CD4-positive, alpha-beta memory T cell (primary cell): ENCODE measurements at regions not wholly inside any gene's neighbourhood (a gene's known extent, or its start where the extent isn't known, plus 50 kb on each side); places are given as distances from the start of the nearest gene placed in this dataset.

Source experiments
- CTCF ChIA-PET: fragments of 350-600 bp; sonication (Branson Sonifier 250); formaldehyde crosslinking; loops from one replicate; lab custom pipeline; 2021; ENCODE audit warnings: inconsistent platforms; ENCODE audit not compliant: partially characterized antibody; lab: Charles Lee
- POLR2A ChIA-PET: fragments of 350-600 bp; sonication (Branson Sonifier 250); formaldehyde crosslinking; loops from one replicate; lab custom pipeline; 2021; ENCODE audit not compliant: partially characterized antibody; lab: Charles Lee
- DNase-seq, 5 donors: peaks; one replicate each; pipeline versions ENCODE4 v3.0.0 to v3.0.0-alpha.2; 2020 to 2022; ENCODE audit warnings: mixed read lengths in 1 of 5
- H3K27ac ChIP-seq: one replicate; pipeline ENCODE4 v1.7.0; 2013; ENCODE audit warnings: low read depth, low read length
- H3K27me3 ChIP-seq: 2 replicates; pipeline ENCODE4 v1.7.0; 2013; ENCODE audit warnings: mild to moderate bottlenecking, low read length, moderate library complexity; ENCODE audit not compliant: insufficient read depth
- H3K36me3 ChIP-seq: 2 replicates; pipeline ENCODE4 v1.7.0; 2013; ENCODE audit warnings: mild to moderate bottlenecking, low read length, moderate library complexity; ENCODE audit not compliant: insufficient read depth
- H3K4me1 ChIP-seq: 2 replicates; pipeline ENCODE4 v1.7.0; 2013; ENCODE audit warnings: mild to moderate bottlenecking, low read length, moderate library complexity; ENCODE audit not compliant: insufficient read depth
- H3K4me3 ChIP-seq, 2 donors: one replicate each; pipeline ENCODE4 v1.7.0; 2013; ENCODE audit warnings: low read length in 2 of 2, mild to moderate bottlenecking in 1 of 2
- H3K9me3 ChIP-seq, 2 donors: one replicate each; pipeline ENCODE4 v1.7.0; 2013; ENCODE audit warnings: low read length in 2 of 2, control low read depth in 1 of 2; ENCODE audit not compliant: control insufficient read depth in 1 of 2
- H3K27ac Mint-ChIP-seq, 7 donors: one replicate each; pipeline ENCODE4 v1.8.0; 2020 to 2021; ENCODE audit warnings: mixed read lengths in 7 of 7, mild to moderate bottlenecking in 6 of 7, inconsistent platforms in 3 of 7, moderate library complexity in 3 of 7
- H3K27me3 Mint-ChIP-seq, 2 donors: one replicate each; pipeline ENCODE4 v1.8.0; 2020 to 2021; ENCODE audit warnings: mixed read lengths in 2 of 2
- H3K36me3 Mint-ChIP-seq, 2 donors: one replicate each; pipeline ENCODE4 v1.8.0; 2020 to 2021; ENCODE audit warnings: mixed read lengths in 2 of 2, inconsistent platforms in 1 of 2, mild to moderate bottlenecking in 1 of 2
- H3K4me1 Mint-ChIP-seq, 4 donors: one replicate each; pipeline ENCODE4 v1.8.0; 2020 to 2021; ENCODE audit warnings: mixed read lengths in 4 of 4, mild to moderate bottlenecking in 1 of 4
- H3K4me3 Mint-ChIP-seq, 8 donors: one replicate each; pipeline ENCODE4 v1.8.0; 2020 to 2021; ENCODE audit warnings: mixed read lengths in 8 of 8, mild to moderate bottlenecking in 7 of 8, moderate library complexity in 6 of 8, inconsistent platforms in 3 of 8
- H3K9me3 Mint-ChIP-seq, 8 donors: one replicate each; pipeline ENCODE4 v1.8.0; 2020 to 2021; ENCODE audit warnings: mixed read lengths in 8 of 8, mild to moderate bottlenecking in 5 of 8, inconsistent platforms in 3 of 8, moderate library complexity in 1 of 8
- intact Hi-C: fragments of 100-400 bp; cut with micrococcal nuclease; formaldehyde crosslinking; loops from one replicate; pipeline ENCODE4 v1.15.1; 2023

- Mint-ChIP-seq H3K4me1 (peaks cover 0 to 2% (median 0%) of the 10 kb centered on the region in 4 donors), H3K9me3 (peaks cover 0 to 9% (median 0%) of the 10 kb centered on the region in 8 donors), H3K27me3 (peaks cover 2% of the 10 kb centered on the region in 2 donors), H3K27ac (no peak overlapping the region), H3K36me3 (no peaks in the 10 kb centered on the region), H3K4me3 (no peak overlapping the region)
- CTCF ChIA-PET, result no interaction called here
- Histone ChIP-seq H3K36me3 (no peaks in the 10 kb centered on the region), H3K27ac (no peak overlapping the region), H3K27me3 (no peaks in the 10 kb centered on the region), H3K9me3 (no peaks in the 10 kb centered on the region), H3K4me3 (no peak overlapping the region), H3K4me1 (no peaks in the 10 kb centered on the region)
- POLR2A ChIA-PET, result no interaction called here
- intact Hi-C loops, result no loop called here
- DNase-seq, result no peak
Measured at GRCh38 chr11:103699216-103699615, 337.2 kb upstream of the DDI1 start.

GRCh38 chr11:103699656-103700055, 336.8 kb upstream of the DDI1 start:
- CTCF ChIA-PET, result no interaction called here
- no peaks in the 10 kb centered on the region for H3K9me3 ChIP-seq

DNA sequence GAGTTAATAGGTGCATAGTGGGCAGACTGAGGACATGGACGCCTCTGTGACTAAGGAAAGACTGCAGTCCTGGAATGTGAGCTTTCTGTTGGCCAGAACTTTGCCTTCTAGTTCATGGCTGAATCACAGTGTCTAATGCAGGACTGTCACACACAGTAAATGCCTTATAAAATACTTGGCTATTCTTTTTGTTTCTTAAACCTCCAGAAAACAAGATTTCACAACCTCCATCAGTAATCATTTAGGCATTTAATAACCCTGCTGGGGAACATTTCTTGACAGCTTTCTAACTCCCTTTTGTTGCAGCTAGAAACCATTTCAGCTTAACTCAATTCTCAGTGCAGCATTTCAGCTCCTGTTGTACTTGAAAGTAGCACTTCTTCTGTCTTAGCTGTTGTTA, 335.8 kb upstream of the DDI1 start:
- no peaks in the 10 kb centered on the region for H3K36me3 ChIP-seq
- H3K36me3 Mint-ChIP-seq, result no peaks in the 10 kb centered on the region
- DNase-seq, result no peak
- no peaks in the 10 kb centered on the region for H3K9me3 ChIP-seq
- POLR2A ChIA-PET, result no interaction called here
- H3K27ac Mint-ChIP-seq, result no peak overlapping the region
- H3K9me3 Mint-ChIP-seq, result peaks cover 0 to 9% (median 0%) of the 10 kb centered on the region in 8 donors
- no peak overlapping the region for H3K27ac ChIP-seq
- H3K27me3 ChIP-seq, result no peaks in the 10 kb centered on the region
- no peaks in the 10 kb centered on the region for H3K4me1 ChIP-seq
- no peak overlapping the region for H3K4me3 Mint-ChIP-seq
- H3K4me1 Mint-ChIP-seq, result peaks cover 0 to 2% (median 0%) of the 10 kb centered on the region in 4 donors
- CTCF ChIA-PET, result no interaction called here
- H3K27me3 Mint-ChIP-seq, result peaks cover 0 to 2% of the 10 kb centered on the region in 2 donors
- H3K4me3 ChIP-seq, result no peak overlapping the region
- intact Hi-C loops, result no loop called here

More at GRCh38 chr11:103699656-103700055, 336.8 kb upstream of the DDI1 start:
- Mint-ChIP-seq H3K9me3 (peaks cover 0 to 9% (median 0%) of the 10 kb centered on the region in 8 donors), H3K4me1 (peaks cover 0 to 2% (median 0%) of the 10 kb centered on the region in 4 donors), H3K36me3 (no peaks in the 10 kb centered on the region), H3K4me3 (no peak overlapping the region), H3K27ac (no peak overlapping the region), H3K27me3 (peaks cover 0 to 2% of the 10 kb centered on the region in 2 donors)
- Histone ChIP-seq H3K4me3 (no peak overlapping the region), H3K27me3 (no peaks in the 10 kb centered on the region), H3K4me1 (no peaks in the 10 kb centered on the region), H3K27ac (no peak overlapping the region), H3K36me3 (no peaks in the 10 kb centered on the region)
- POLR2A ChIA-PET, result no interaction called here
- DNase-seq, result no peak
- intact Hi-C loops, result no loop called here

- Mint-ChIP-seq H3K36me3 (no peaks in the 10 kb centered on the region), H3K9me3 (peaks cover 0 to 3% (median 0%) of the 10 kb centered on the region in 8 donors), H3K27me3 (peaks cover 0 to 2% of the 10 kb centered on the region in 2 donors), H3K4me3 (no peak overlapping the region), H3K27ac (no peak overlapping the region), H3K4me1 (peaks cover 0 to 2% (median 0%) of the 10 kb centered on the region in 4 donors)
- H3K27ac ChIP-seq, result no peak overlapping the region
- intact Hi-C loops, result no loop called here
- no peaks in the 10 kb centered on the region for H3K27me3 ChIP-seq
- H3K36me3 ChIP-seq, result no peaks in the 10 kb centered on the region
- no peak overlapping the region for H3K4me3 ChIP-seq
- no peaks in the 10 kb centered on the region for H3K4me1 ChIP-seq
- ChIA-PET CTCF (no interaction called here), POLR2A (no interaction called here)
- no peaks in the 10 kb centered on the region for H3K9me3 ChIP-seq
- no peak for DNase-seq
Measured at GRCh38 chr11:103703437-103703836, 333.0 kb upstream of the DDI1 start.

DNA sequence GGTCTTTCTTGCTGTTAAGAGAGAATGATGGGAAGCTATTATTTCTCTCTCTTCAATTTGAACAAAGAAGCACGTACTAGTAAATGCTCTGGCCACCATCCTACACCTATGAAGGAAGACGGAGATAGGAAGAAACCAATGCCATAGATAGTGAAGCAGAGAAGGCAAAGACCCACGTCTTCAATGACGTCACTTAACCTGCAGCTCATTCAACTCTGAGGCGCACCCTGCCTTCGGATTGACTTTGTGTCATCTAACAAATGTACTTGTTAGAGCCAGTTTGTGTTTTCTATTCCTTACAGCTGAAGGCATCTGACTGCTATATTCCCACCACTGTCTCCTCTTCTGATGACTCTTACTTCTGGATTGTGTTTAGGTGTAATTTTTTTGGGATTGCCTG, 332.5 kb upstream of the DDI1 start:
- no peaks in the 10 kb centered on the region for H3K36me3 ChIP-seq
- H3K27ac ChIP-seq, result no peak overlapping the region

DNA sequence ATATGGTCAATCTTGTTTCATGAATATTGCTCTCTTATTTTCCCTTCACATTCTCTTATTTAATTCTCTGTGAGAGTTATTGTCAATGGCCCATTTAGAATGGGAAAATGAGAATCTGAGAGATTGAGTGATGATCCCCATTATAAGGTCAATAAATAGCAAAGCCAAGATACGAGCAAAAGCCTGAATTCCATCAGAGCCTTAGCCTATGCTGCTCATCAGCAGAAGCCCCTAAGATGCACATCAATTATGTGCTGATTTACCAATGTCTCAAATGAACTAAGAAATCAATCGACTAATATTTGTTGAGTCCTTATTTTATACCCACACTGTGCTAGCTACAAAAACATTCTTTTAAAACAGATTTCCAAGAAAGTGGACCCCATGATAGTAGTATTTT, 330.8 kb upstream of the DDI1 start:
- H3K4me3 Mint-ChIP-seq, result no peak overlapping the region
- CTCF ChIA-PET, result interaction anchor here (0.6 kb wide), 1 partner anchor 441 kb away, joined by 3 read pairs; no protein-coding TSS in a partner anchor
- Histone ChIP-seq H3K4me3 (no peak overlapping the region), H3K4me1 (no peaks in the 10 kb centered on the region), H3K9me3 (no peaks in the 10 kb centered on the region), H3K36me3 (no peaks in the 10 kb centered on the region), H3K27ac (no peak overlapping the region), H3K27me3 (no peaks in the 10 kb centered on the region)
- DNase-seq, result no peak
- peaks cover 0 to 6% (median 2%) of the 10 kb centered on the region in 8 donors for H3K9me3 Mint-ChIP-seq
- intact Hi-C loops, result no loop called here
- no peak overlapping the region for H3K27ac Mint-ChIP-seq
- H3K36me3 Mint-ChIP-seq, result no peaks in the 10 kb centered on the region
- peaks cover 0 to 3% of the 10 kb centered on the region in 2 donors for H3K27me3 Mint-ChIP-seq
- peaks cover 0 to 2% (median 0%) of the 10 kb centered on the region in 4 donors for H3K4me1 Mint-ChIP-seq
- POLR2A ChIA-PET, result no interaction called here

More for the DNA sequence above, 332.5 kb upstream of the DDI1 start:
- POLR2A ChIA-PET, result no interaction called here
- no peak overlapping the region for H3K4me3 ChIP-seq
- Mint-ChIP-seq H3K27me3 (peaks cover 0 to 2% of the 10 kb centered on the region in 2 donors), H3K4me1 (peaks cover 0 to 2% (median 0%) of the 10 kb centered on the region in 4 donors), H3K4me3 (no peak overlapping the region), H3K9me3 (peaks cover 0 to 3% (median 0%) of the 10 kb centered on the region in 8 donors), H3K36me3 (no peaks in the 10 kb centered on the region), H3K27ac (no peak overlapping the region)
- H3K27me3 ChIP-seq, result no peaks in the 10 kb centered on the region
- H3K4me1 ChIP-seq, result no peaks in the 10 kb centered on the region
- no peak for DNase-seq
- intact Hi-C loops, result no loop called here
- CTCF ChIA-PET, result no interaction called here
- no peaks in the 10 kb centered on the region for H3K9me3 ChIP-seq

- CTCF ChIA-PET, result no interaction called here
- H3K4me3 ChIP-seq, result no peak overlapping the region
- peaks cover 0 to 4% (median 2%) of the 10 kb centered on the region in 8 donors for H3K9me3 Mint-ChIP-seq
Measured at GRCh38 chr11:103709371-103709770, 327.1 kb upstream of the DDI1 start.

More at GRCh38 chr11:103709371-103709770, 327.1 kb upstream of the DDI1 start:
- no peak for DNase-seq
- Mint-ChIP-seq H3K4me1 (peaks cover 0 to 7% (median 1%) of the 10 kb centered on the region in 4 donors), H3K27me3 (peaks cover 0 to 1% of the 10 kb centered on the region in 2 donors), H3K4me3 (no peak overlapping the region), H3K36me3 (no peaks in the 10 kb centered on the region), H3K27ac (no peak overlapping the region)
- H3K36me3 ChIP-seq, result no peaks in the 10 kb centered on the region
- no peak overlapping the region for H3K27ac ChIP-seq
- H3K4me1 ChIP-seq, result no peaks in the 10 kb centered on the region
- H3K9me3 ChIP-seq, result no peaks in the 10 kb centered on the region
- POLR2A ChIA-PET, result no interaction called here
- no peaks in the 10 kb centered on the region for H3K27me3 ChIP-seq
- intact Hi-C loops, result no loop called here
